Progenitor cell of endocrine pancreas (in vitro differentiated cells): ENCODE measurements at regions not wholly inside any gene's neighbourhood (a gene's known extent, or its start where the extent isn't known, plus 50 kb on each side); places are given as distances from the start of the nearest gene placed in this dataset.

Source experiments
- DNase-seq: peaks from one replicate; pipeline ENCODE4 v3.0.0; 2021; ENCODE audit warnings: low spot score; ENCODE audit not compliant: unreplicated experiment
- H3K27ac Mint-ChIP-seq: 2 replicates; pipeline ENCODE4 v1.8.0; 2021; ENCODE audit warnings: mild to moderate bottlenecking, moderate library complexity, mixed read lengths
- H3K27me3 Mint-ChIP-seq: 2 replicates; pipeline ENCODE4 v1.8.0; 2021; ENCODE audit warnings: mixed read lengths
- H3K36me3 Mint-ChIP-seq: 2 replicates; pipeline ENCODE4 v1.8.0; 2022; ENCODE audit warnings: mixed read lengths; ENCODE audit not compliant: insufficient read depth
- H3K4me1 Mint-ChIP-seq: 2 replicates; pipeline ENCODE4 v1.8.0; 2021; ENCODE audit warnings: low read depth, mixed read lengths
- H3K4me3 Mint-ChIP-seq: 2 replicates; pipeline ENCODE4 v1.8.0; 2021; ENCODE audit warnings: low read depth, mild to moderate bottlenecking, moderate library complexity, mixed read lengths
- H3K9me3 Mint-ChIP-seq: 2 replicates; pipeline ENCODE4 v1.8.0; 2021; ENCODE audit warnings: low read depth, mixed read lengths
- CTCF ChIP-seq: fragments of 200-600 bp; sonication (generic); IDR thresholded peaks from one replicate; pipeline ENCODE4 v1.5.0; 2021; ENCODE audit warnings: antibody characterized with exemption, mild to moderate bottlenecking; ENCODE audit not compliant: unreplicated experiment

- Mint-ChIP-seq H3K4me3 (no peak overlapping the region), H3K27ac (no peak overlapping the region), H3K9me3 (no peaks in the 10 kb centered on the region), H3K27me3 (no peaks in the 10 kb centered on the region), H3K36me3 (no peaks in the 10 kb centered on the region), H3K4me1 (peaks cover 11% of the 10 kb centered on the region)
- no peak for DNase-seq
- TF ChIP-seq CTCF = no peak
These were observed 560.4 kb upstream of the DPPA4 start for GRCh38 chr3:109897734-109898133.

GRCh38 chr3:109899925-109900324 lies 562.6 kb upstream of the DPPA4 start:
- Mint-ChIP-seq H3K27me3 (no peaks in the 10 kb centered on the region), H3K9me3 (no peaks in the 10 kb centered on the region), H3K36me3 (no peaks in the 10 kb centered on the region), H3K27ac (no peak overlapping the region), H3K4me1 (peaks cover 11% of the 10 kb centered on the region), H3K4me3 (no peak overlapping the region)
- no peak for TF ChIP-seq CTCF
- DNase-seq = no peak

- TF ChIP-seq CTCF = no peak
- Mint-ChIP-seq H3K4me1 (peaks cover 11% of the 10 kb centered on the region), H3K27ac (no peak overlapping the region), H3K9me3 (no peaks in the 10 kb centered on the region), H3K27me3 (no peaks in the 10 kb centered on the region), H3K36me3 (no peaks in the 10 kb centered on the region), H3K4me3 (no peak overlapping the region)
- no peak for DNase-seq
These were observed 563.4 kb upstream of the DPPA4 start for GRCh38 chr3:109900783-109901182.

- Mint-ChIP-seq H3K9me3 (peaks cover 14% of the 10 kb centered on the region), H3K4me3 (no peak overlapping the region), H3K36me3 (peaks cover 3% of the 10 kb centered on the region), H3K27ac (no peak overlapping the region), H3K4me1 (peaks cover 11% of the 10 kb centered on the region), H3K27me3 (no peaks in the 10 kb centered on the region)
- no peak for DNase-seq
- TF ChIP-seq CTCF = no peak
These were observed 565.2 kb upstream of the DPPA4 start for GRCh38 chr3:109902549-109902948.

- Mint-ChIP-seq H3K9me3 (peaks cover 19% of the 10 kb centered on the region), H3K4me1 (peaks cover 11% of the 10 kb centered on the region), H3K27ac (no peak overlapping the region), H3K4me3 (no peak overlapping the region), H3K27me3 (no peaks in the 10 kb centered on the region), H3K36me3 (peaks cover 5% of the 10 kb centered on the region)
- no peak for DNase-seq
- TF ChIP-seq CTCF = no peak
These were observed 565.8 kb upstream of the DPPA4 start for GRCh38 chr3:109903100-109903499.
